ENCODE measurements at regions not wholly inside any gene's neighbourhood (a gene's known extent, or its start where the extent isn't known, plus 50 kb on each side); places are given as distances from the start of the nearest gene placed in this dataset.

- no peak for DNase-seq (ENCODE audit: low read depth)
These were observed 340.8 kb downstream of the KLF5 start for GRCh38 chr13:73399347-73400216.

- DNase-seq (ENCODE audit: low read depth) = no peak
These were observed 338.9 kb downstream of the KLF5 start for GRCh38 chr13:73397496-73398305.

DNA sequence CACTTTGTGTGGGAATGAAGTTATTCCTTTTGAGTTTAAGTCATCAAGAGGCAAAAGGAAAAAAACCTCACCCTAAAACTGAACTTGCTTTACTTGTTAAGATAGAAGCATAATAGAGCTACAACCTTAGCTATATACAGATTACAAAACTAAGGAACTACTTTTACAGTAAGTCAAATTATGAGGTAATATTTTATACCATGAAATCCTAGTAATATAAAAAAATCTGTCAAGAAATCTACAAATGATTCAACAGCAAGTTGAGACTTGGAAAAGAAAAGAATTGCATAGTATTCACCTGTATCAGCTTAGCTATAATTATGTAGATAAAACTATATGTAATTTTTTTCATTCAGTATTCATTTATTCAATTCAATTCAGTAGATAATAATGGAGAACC, 335.3 kb downstream of the KLF5 start:
- DNase-seq (ENCODE audit: low read depth) = no peak

DNA sequence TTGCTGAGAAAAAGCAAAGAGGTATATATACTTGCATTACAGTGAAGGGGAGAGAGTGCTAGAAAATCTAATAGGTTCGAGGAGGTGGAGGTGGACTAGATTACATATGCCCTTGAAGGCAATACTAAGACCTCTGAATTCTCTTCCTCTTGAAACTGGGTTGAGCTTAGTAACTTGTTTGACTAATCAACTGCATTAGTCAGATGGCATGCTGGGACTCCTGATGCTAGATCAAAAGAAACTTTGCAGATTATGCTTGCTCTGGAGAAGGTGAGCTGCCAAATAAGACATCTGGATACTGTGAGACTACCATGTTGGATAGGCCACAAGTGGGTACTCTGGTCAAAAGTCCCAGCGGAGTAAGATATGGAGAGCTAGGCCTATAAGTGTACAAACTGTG, 331.3 kb downstream of the KLF5 start:
- no peak for DNase-seq (ENCODE audit: low read depth)

GRCh38 chr13:73388586-73388985, 329.8 kb downstream of the KLF5 start:
- no peak for DNase-seq (ENCODE audit: low read depth)

DNA sequence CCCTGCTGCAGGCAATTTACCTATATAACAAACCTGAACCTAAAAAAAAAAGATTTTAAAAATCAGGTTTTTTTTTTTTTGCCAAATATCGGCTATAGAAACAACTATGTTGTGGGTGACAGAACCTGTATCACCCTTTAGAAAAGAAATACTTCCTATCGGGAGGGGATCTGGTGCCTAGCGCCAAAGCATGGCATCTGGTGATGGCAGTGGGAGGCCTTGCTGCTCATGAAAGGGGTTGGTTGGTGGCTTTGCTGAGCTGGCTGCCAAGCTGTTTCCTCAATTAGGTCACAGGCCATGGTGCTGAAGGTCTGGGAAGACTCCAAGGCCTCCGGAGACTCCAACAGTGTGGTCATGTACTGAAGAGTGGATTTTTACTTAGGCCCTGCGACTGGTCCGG, 328.5 kb downstream of the KLF5 start:
- DNase-seq (ENCODE audit: low read depth) = no peak

- no peak for DNase-seq (ENCODE audit: low read depth)
These were observed 327.0 kb downstream of the KLF5 start for GRCh38 chr13:73385848-73386247.

DNA sequence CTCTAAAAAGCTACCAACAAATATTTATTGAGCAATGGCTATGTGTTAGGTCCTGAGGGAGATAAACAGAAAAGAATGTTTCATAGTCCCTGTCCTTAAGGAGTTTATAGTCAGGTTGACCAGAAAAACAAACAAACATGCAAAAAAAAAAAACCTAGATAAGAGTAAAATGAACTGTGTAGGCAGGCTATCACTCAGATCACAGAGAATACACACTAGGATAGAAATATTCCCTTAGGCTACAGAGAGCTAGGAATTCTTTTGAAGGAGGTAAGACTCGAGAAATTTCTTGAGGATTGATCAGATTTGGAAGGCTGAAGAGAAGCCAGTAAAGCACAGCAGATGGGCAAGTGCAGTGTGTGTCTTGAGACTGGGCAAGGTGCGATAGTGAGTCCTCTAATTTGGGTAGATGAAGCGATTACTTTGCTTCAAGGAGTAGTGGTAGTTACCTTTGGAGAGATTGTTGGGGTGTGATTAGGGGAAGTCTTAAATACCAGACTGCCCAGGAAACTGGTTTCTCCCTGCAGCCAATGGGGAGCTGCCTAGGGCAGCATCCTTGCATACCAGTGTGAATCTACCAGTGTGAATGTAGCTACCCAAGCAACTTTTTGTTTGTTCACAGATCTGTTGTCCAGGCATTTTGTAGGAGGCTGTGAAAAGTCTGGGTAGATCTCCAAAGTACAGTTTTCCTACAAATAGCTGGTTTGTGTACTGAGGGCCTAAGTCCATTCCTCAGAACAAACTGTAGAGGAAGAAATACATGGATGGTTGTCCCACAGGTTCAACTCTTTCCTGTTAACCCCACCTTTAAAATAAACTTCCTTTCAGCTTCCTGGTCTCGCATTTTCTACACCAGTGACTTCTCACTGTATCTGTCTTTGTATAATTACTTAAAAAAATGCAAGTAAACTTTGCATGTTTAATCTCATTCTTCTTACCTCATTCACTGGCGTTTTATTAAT, 314.1 kb downstream of the KLF5 start:
- DNase-seq (ENCODE audit: low read depth) = no peak

- DNase-seq (ENCODE audit: low read depth) = no peak
These were observed 311.3 kb downstream of the KLF5 start for GRCh38 chr13:73370066-73370465.

DNA sequence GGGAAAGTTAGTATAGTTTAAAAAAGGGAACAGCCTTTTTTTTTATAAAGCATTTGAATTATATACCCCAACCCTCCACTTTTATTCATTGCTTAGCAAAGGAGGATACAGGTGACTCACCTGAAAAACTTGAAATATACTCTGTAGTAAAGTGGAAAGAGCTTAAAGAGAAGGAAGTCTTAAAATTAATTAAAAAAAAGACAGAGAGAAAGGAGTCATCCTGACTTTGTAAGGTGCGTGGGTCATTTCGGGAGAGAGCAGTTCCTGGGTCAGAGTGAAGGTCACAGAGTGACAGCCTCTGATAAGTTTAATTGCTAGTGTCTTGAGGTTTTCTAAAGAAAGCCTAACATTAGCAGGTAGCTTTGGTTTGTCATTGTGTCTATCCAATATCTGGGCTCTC, 310.3 kb downstream of the KLF5 start:
- DNase-seq (ENCODE audit: low read depth) = no peak

DNA sequence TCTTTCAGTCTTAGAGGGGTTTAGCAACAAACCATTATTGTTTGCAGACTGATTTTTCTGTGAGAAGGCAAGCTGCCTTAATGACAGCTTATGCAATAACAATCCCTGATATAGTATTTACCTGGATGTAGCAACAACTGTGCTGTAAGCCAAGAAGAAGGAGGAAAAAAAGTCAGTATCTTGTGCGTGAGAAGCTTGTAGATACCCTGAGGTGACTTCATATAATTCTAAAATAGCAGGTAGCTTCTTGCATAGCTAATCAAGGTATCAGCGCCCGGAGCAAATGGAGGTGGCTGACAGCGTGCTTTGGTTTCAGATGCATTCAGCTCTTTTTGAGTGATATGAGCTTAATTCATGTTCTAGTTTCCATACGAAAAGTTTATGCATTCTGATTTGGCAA, 309.8 kb downstream of the KLF5 start:
- no peak for DNase-seq (ENCODE audit: low read depth)

- no peak for DNase-seq (ENCODE audit: low read depth)
These were observed 309.1 kb downstream of the KLF5 start for GRCh38 chr13:73367886-73368285.

GRCh38 chr13:73366241-73366640, 307.4 kb downstream of the KLF5 start:
- DNase-seq (ENCODE audit: low read depth) = no peak

- no peak for DNase-seq (ENCODE audit: low read depth)
These were observed 306.9 kb downstream of the KLF5 start for GRCh38 chr13:73365681-73366080.

DNA sequence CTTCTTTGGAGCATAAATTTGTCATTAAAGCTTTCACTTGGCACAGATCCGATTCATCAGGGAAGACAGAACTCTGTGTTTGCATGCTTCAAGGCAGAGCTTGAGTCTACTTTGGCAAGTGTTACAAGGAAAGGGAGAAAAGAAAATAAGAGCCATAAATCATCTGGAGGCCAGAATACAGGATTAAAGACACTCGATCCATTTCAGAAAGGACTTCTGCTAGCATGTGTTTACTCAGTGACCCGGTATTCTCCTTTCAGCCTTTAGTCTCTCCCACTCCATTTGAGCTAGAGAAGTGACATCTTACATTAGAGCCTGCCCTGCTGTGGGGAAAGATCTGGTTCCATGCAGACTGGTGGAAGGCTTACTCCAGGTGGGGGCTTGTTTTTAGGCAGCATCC, 306.4 kb downstream of the KLF5 start:
- DNase-seq (ENCODE audit: low read depth) = no peak

DNA sequence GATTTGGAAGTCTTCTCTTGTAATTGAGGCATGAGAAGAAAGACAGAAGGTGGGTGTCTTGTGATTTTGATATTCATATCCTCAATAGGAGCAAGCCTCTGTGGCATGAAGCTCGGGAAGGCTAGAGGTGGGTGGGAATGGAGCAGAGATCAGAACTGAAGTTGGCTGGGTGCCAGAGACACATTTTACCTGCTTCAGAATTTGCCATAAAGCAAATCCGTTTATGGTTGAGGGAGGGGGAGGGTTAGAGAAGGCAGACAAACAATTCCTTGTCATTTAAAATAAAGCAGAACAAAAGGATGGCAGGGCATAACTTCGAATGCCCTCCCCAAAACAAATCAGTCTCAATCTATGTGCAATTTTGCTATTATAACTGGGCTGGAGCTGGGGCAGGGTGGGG, 305.9 kb downstream of the KLF5 start:
- no peak for DNase-seq (ENCODE audit: low read depth)

GRCh38 chr13:73358606-73359095, 299.8 kb downstream of the KLF5 start:
- DNase-seq (ENCODE audit: low read depth) = no peak

GRCh38 chr13:73355134-73355533, 296.3 kb downstream of the KLF5 start:
- DNase-seq (ENCODE audit: low read depth) = no peak

DNA sequence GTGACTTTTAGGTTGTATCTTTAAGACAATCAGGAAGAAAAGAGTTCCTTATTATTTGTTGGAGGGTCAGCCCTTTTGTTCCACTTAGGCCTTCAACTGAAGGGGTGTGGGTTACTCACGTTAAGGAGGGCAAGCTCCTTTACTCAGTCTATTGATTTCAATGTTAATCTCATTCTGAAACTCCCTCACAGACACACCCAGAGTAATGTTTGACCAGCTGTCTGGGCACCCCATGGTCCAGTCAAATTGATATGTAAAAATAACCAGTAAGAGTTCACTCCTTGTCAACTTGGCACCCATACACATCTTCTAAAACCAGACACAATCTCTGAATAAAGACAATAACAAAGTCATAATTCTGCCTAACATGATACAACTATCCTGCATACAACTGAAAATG, 292.9 kb downstream of the KLF5 start:
- DNase-seq (ENCODE audit: low read depth) = no peak

DNA sequence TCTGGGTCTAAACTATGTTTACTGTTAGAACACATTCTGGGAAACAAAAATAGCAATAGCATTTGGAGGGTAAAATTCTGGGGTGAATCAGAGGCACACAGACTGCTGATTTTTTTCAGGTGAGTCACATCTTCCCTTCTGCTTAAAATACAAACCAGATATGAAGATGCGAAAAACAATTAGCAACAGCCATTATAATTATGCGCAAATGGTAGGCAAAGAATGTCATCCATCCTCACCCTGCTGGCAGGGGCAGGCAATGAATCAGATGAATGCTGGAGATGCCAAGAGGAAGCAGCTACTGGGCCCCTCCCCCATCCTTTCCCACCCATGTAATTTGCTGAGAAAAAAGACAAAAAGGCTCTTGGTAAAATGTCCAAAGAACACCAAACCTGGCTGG, 282.9 kb downstream of the KLF5 start:
- DNase-seq (ENCODE audit: low read depth) = no peak

DNA sequence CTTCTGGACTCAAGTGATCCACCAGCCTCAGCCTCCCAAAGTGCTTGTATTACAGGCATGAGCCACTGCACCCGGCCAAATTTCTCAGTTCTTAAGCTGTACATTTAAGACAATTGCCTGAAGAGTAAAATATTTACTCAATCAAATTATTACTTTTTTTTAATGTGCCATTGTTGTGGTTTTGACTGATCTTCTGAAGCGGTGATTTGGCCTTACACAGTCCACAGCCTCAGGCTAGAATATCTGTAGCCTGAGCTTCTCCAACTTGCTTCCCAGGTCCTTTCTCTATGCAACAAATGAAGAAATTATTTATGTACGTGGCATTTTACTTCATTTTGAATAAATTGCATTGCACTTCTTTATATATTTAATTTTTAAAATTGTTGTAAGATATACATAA, 281.3 kb downstream of the KLF5 start:
- DNase-seq (ENCODE audit: low read depth) = no peak

- no peak for DNase-seq (ENCODE audit: low read depth)
These were observed 280.3 kb downstream of the KLF5 start for GRCh38 chr13:73339086-73339485.

Data from CMK (cell line).